ENCODE measurements at regions not wholly inside any gene's neighbourhood (a gene's known extent, or its start where the extent isn't known, plus 50 kb on each side); places are given as distances from the start of the nearest gene placed in this dataset.

DNA sequence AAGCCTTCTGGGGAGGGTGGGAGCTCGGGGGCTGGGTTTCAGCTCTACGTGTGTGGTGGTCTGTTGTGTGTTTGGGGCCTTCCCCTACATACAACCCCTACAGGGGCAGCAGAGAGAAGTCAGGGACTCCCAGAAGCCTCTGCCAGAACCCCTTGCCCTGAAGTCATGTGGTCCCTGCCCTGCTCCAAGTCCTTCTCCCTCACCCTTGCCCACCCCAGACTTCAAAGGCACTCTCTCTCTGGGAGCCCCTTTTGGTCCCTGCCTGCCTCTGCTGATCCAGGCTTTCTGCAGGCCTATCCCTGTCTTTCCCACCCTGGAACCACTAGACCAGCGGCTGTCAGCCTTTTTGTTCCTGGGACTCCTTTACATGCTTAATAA lies 61.1 kb upstream of the PSD2 start:
- TF ChIP-seq CTCF (conservative IDR thresholded peaks at IDR 0.05) (no peak), EZH2 (IDR thresholded peaks at IDR 0.05; ENCODE audit: low read depth) (no peak)
